Keratinocyte (primary cell): ENCODE measurements at regions not wholly inside any gene's neighbourhood (a gene's known extent, or its start where the extent isn't known, plus 50 kb on each side); places are given as distances from the start of the nearest gene placed in this dataset.

Source experiments
- DNase-seq: peaks from one replicate; pipeline ENCODE4 v3.0.0-alpha.2; 2011; ENCODE audit warnings: low read depth, missing footprints, low spot score
- FAIRE-seq: peaks from 2 replicates; lab custom pipeline; 2011; peaks lifted over from hg19 to GRCh38; lab: Jason Lieb, UNC
- H2AFZ ChIP-seq: 2 replicates; pipeline ENCODE4 v1.6.0; 2012; ENCODE audit warnings: low read length, control low read depth, inconsistent platforms; ENCODE audit not compliant: control insufficient read depth
- H3K27ac ChIP-seq: 2 replicates; pipeline ENCODE4 v1.5.1; 2011; ENCODE audit warnings: low read length; ENCODE audit not compliant: control insufficient read depth, insufficient read depth
- H3K27me3 ChIP-seq: 3 replicates; pipeline ENCODE4 v1.6.0; 2011; ENCODE audit warnings: low read length; ENCODE audit not compliant: control insufficient read depth, insufficient read depth; ENCODE audit errors: extremely low read depth
- H3K36me3 ChIP-seq, 2 experiments: 2 replicates in 1 of 2; 3 replicates in 1 of 2; pipeline ENCODE4 v1.5.1; 2011; ENCODE audit warnings: low read length in 2 of 2, mild to moderate bottlenecking in 1 of 2; ENCODE audit not compliant: control insufficient read depth in 2 of 2, insufficient read depth in 2 of 2; ENCODE audit errors: extremely low read depth in 1 of 2
- H3K4me1 ChIP-seq: 3 replicates; pipeline ENCODE4 v1.5.1; 2011; ENCODE audit warnings: low read length; ENCODE audit not compliant: control insufficient read depth, insufficient read depth; ENCODE audit errors: extremely low read depth
- H3K4me2 ChIP-seq: 3 replicates; pipeline ENCODE4 v1.6.0; 2011; ENCODE audit warnings: low read depth, low read length; ENCODE audit not compliant: control insufficient read depth, insufficient read depth; ENCODE audit errors: extremely low read depth
- H3K4me3 ChIP-seq, 3 experiments: fragments of 200-600 bp in 1 of 3; sonication (generic) in 1 of 3; 2 replicates in 2 of 3; 3 replicates in 1 of 3; pipeline ENCODE4 v1.5.1; 2011 to 2016; ENCODE audit warnings: low read length in 3 of 3, mild to moderate bottlenecking in 3 of 3, control low read depth in 2 of 3, inconsistent platforms in 1 of 3, low read depth in 1 of 3, mixed read lengths in 1 of 3, mixed run types in 1 of 3, moderate library complexity in 1 of 3; ENCODE audit not compliant: control insufficient read depth in 2 of 3, insufficient read depth in 2 of 3; ENCODE audit errors: extremely low read depth in 1 of 3
- H3K79me2 ChIP-seq: 2 replicates; pipeline ENCODE4 v1.6.0; 2012; ENCODE audit warnings: low read length; ENCODE audit not compliant: control insufficient read depth, insufficient read depth
- H3K9ac ChIP-seq: 3 replicates; pipeline ENCODE4 v1.6.0; 2011; ENCODE audit warnings: low read length; ENCODE audit not compliant: control insufficient read depth, insufficient read depth; ENCODE audit errors: extremely low read depth
- H3K9me1 ChIP-seq: 3 replicates; pipeline ENCODE4 v1.6.0; 2011; ENCODE audit warnings: low read length; ENCODE audit not compliant: control insufficient read depth, insufficient read depth; ENCODE audit errors: extremely low read depth
- H3K9me3 ChIP-seq: 2 replicates; pipeline ENCODE4 v1.5.1; 2012; ENCODE audit warnings: low read depth, low read length; ENCODE audit not compliant: control insufficient read depth
- H4K20me1 ChIP-seq: 3 replicates; pipeline ENCODE4 v1.6.0; 2011; ENCODE audit warnings: low read length; ENCODE audit not compliant: control insufficient read depth, insufficient read depth; ENCODE audit errors: extremely low read depth
- EZH2 ChIP-seq: IDR thresholded peaks from one replicate; pipeline ENCODE4 v1.6.1; 2012; ENCODE audit warnings: inconsistent platforms, mild to moderate bottlenecking, low read length, moderate library complexity
- dilution Hi-C: fragments of 300-500 bp; cut with MboI; formaldehyde crosslinking; loops from one replicate; pipeline ENCODE4 v1.7.0; 2020; ENCODE audit warnings: low sequenced_read_pairs; ENCODE audit not compliant: extremely low pct_ligation_motif_present
- TF ChIP-seq, protein P1 (sequence below), 3 experiments: IDR thresholded peaks in 1 of 3; conservative IDR thresholded peaks in 1 of 3; optimal IDR thresholded peaks in 1 of 3; 2 replicates in 2 of 3; 3 replicates in 1 of 3; pipeline versions ENCODE3 to v1.5.1; 2011; ENCODE audit warnings: low read length in 3 of 3, mild to moderate bottlenecking in 3 of 3, moderate library complexity in 2 of 3, control low read depth in 1 of 3, inconsistent platforms in 1 of 3; ENCODE audit not compliant: insufficient read depth in 2 of 3; ENCODE audit errors: extremely low read depth in 1 of 3

DNA sequence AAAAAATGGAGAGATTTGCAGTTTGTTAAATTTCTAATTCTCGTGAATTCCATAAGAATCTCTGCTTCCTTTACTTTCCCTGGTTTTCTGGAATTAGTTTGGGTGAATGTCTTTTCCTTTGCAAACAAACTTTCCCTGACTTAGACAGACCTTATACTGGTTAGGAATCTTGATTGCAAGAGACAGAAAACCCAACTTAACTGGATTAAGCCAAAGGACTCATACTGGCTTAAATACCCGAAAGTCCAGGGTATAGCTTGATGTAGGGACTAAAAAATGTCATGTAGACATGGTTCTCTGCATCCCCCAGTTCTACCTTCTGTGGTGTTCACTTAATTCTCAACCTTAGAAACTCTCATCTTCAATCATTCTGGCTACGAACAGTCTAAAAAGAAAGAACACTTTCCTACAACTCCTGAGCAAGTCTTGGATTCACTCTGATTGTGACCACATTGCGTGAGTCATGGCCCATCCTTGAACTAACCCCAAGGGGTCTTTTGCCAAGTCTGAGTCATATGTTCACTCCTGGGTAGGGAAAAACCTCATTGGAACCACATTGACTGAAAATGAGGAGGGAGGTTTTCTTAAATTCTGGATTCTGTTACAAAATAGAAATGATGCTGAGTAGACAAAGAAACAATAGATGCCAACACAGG lies 136.0 kb upstream of the DAZL start:
- H4K20me1 ChIP-seq: no peaks in the 10 kb centered on the region
- H3K9ac ChIP-seq: no peak overlapping the region
- H3K79me2 ChIP-seq: no peaks in the 10 kb centered on the region
- H3K4me3 ChIP-seq: no peak overlapping the region
- H3K27ac ChIP-seq: no peak overlapping the region
- no peaks in the 10 kb centered on the region for H3K36me3 ChIP-seq
- TF ChIP-seq, protein P1, sequence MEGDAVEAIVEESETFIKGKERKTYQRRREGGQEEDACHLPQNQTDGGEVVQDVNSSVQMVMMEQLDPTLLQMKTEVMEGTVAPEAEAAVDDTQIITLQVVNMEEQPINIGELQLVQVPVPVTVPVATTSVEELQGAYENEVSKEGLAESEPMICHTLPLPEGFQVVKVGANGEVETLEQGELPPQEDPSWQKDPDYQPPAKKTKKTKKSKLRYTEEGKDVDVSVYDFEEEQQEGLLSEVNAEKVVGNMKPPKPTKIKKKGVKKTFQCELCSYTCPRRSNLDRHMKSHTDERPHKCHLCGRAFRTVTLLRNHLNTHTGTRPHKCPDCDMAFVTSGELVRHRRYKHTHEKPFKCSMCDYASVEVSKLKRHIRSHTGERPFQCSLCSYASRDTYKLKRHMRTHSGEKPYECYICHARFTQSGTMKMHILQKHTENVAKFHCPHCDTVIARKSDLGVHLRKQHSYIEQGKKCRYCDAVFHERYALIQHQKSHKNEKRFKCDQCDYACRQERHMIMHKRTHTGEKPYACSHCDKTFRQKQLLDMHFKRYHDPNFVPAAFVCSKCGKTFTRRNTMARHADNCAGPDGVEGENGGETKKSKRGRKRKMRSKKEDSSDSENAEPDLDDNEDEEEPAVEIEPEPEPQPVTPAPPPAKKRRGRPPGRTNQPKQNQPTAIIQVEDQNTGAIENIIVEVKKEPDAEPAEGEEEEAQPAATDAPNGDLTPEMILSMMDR (optimal IDR thresholded peaks at IDR 0.05 in 1 of 3, IDR thresholded peaks at IDR 0.05 in 1 of 3, conservative IDR thresholded peaks at IDR 0.05 in 1 of 3; ENCODE audit: extremely low read depth in 1 of 3, insufficient read depth in 2 of 3, low read length in 3 of 3): no peak
- no peak for TF ChIP-seq EZH2
- peaks cover 2% of the 10 kb centered on the region for H3K9me3 ChIP-seq
- DNase-seq (no peak), FAIRE-seq (no peak)
- H3K27me3 ChIP-seq: no peaks in the 10 kb centered on the region
- H3K9me1 ChIP-seq: no peaks in the 10 kb centered on the region
- H2AFZ ChIP-seq: no peak overlapping the region
- H3K4me2 ChIP-seq: no peak overlapping the region
- peaks cover 6% of the 10 kb centered on the region for H3K4me1 ChIP-seq
- dilution Hi-C loops: no loop called here

DNA sequence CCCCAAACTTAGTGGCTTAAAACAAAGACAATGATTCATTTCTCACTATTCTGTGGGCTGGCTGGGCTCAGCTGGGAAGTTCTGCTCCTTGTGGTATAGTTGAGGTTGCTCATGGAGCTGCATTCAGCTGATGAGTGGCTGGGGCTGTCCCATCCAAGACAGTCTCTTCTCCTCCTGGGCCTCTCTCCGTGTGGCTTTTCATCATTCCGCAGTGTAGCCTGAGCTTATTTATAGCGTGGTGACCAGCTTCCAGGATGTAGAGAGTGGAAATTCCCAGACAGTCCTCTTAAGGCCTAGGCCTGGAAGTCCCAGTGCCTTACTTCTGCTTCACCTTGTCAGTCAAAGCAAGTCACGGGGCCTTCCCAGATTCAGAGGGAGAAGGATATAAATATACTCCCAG lies 136.7 kb upstream of the DAZL start:
- dilution Hi-C loops: no loop called here
- DNase-seq (no peak), FAIRE-seq (no peak)
- TF ChIP-seq, protein P1 (optimal IDR thresholded peaks at IDR 0.05 in 1 of 3, IDR thresholded peaks at IDR 0.05 in 1 of 3, conservative IDR thresholded peaks at IDR 0.05 in 1 of 3; ENCODE audit: extremely low read depth in 1 of 3, insufficient read depth in 2 of 3, low read length in 3 of 3): no peak
- TF ChIP-seq EZH2: no peak
- Histone ChIP-seq H3K4me3 (no peak overlapping the region), H3K4me2 (no peak overlapping the region), H2AFZ (no peak overlapping the region), H3K4me1 (peaks cover 6% of the 10 kb centered on the region), H3K9me3 (peaks cover 2% of the 10 kb centered on the region), H4K20me1 (no peaks in the 10 kb centered on the region), H3K27me3 (no peaks in the 10 kb centered on the region), H3K27ac (no peak overlapping the region), H3K9me1 (no peaks in the 10 kb centered on the region), H3K36me3 (no peaks in the 10 kb centered on the region), H3K9ac (no peak overlapping the region), H3K79me2 (no peaks in the 10 kb centered on the region)
